HK-2 (cell line): ENCODE measurements at regions not wholly inside any gene's neighbourhood (a gene's known extent, or its start where the extent isn't known, plus 50 kb on each side); places are given as distances from the start of the nearest gene placed in this dataset.
"Not testable (repeated sequence)": the region's sequence is repeated elsewhere in the genome, so short reads cannot be mapped to it uniquely, and the experiment has no call there.

Experiments used
- DNase-seq: peaks from one replicate; pipeline ENCODE4 v3.0.0-alpha.2; 2018; ENCODE audit not compliant: unreplicated experiment

- DNase-seq, result no peak
These were observed 80.1 kb upstream of the SRD5A2 start for GRCh38 chr2:31660812-31661335.

GRCh38 chr2:31660165-31660564 lies 79.4 kb upstream of the SRD5A2 start:
- no peak for DNase-seq

GRCh38 chr2:31654241-31654640 lies 73.5 kb upstream of the SRD5A2 start:
- no peak for DNase-seq

GRCh38 chr2:31651736-31652135 lies 71.0 kb upstream of the SRD5A2 start:
- DNase-seq, result no peak

- DNase-seq, result no peak
These were observed 70.5 kb upstream of the SRD5A2 start for GRCh38 chr2:31651267-31651666.

GRCh38 chr2:31644551-31644950 lies 63.8 kb upstream of the SRD5A2 start:
- no peak for DNase-seq

GRCh38 chr2:31642707-31643106 lies 62.0 kb upstream of the SRD5A2 start:
- DNase-seq, result no peak

GRCh38 chr2:31632201-31632600 lies 51.5 kb upstream of the SRD5A2 start:
- DNase-seq, result not testable (repeated sequence)
